ENCODE measurements at regions not wholly inside any gene's neighbourhood (a gene's known extent, or its start where the extent isn't known, plus 50 kb on each side); places are given as distances from the start of the nearest gene placed in this dataset.
A peak's percentile ranks its signal among the peaks of the same experiment; 100 is the strongest.

GRCh38 chr9:129384491-129385210 lies 206.6 kb upstream of the IER5L start:
- no peak for DNase-seq (ENCODE audit: low read depth)
- TF ChIP-seq, protein P1, sequence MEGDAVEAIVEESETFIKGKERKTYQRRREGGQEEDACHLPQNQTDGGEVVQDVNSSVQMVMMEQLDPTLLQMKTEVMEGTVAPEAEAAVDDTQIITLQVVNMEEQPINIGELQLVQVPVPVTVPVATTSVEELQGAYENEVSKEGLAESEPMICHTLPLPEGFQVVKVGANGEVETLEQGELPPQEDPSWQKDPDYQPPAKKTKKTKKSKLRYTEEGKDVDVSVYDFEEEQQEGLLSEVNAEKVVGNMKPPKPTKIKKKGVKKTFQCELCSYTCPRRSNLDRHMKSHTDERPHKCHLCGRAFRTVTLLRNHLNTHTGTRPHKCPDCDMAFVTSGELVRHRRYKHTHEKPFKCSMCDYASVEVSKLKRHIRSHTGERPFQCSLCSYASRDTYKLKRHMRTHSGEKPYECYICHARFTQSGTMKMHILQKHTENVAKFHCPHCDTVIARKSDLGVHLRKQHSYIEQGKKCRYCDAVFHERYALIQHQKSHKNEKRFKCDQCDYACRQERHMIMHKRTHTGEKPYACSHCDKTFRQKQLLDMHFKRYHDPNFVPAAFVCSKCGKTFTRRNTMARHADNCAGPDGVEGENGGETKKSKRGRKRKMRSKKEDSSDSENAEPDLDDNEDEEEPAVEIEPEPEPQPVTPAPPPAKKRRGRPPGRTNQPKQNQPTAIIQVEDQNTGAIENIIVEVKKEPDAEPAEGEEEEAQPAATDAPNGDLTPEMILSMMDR (conservative IDR thresholded peaks at IDR 0.05; ENCODE audit: low read length): no peak
- no peak overlapping the region for H3K4me3 ChIP-seq (ENCODE audit: low read length)

DNA sequence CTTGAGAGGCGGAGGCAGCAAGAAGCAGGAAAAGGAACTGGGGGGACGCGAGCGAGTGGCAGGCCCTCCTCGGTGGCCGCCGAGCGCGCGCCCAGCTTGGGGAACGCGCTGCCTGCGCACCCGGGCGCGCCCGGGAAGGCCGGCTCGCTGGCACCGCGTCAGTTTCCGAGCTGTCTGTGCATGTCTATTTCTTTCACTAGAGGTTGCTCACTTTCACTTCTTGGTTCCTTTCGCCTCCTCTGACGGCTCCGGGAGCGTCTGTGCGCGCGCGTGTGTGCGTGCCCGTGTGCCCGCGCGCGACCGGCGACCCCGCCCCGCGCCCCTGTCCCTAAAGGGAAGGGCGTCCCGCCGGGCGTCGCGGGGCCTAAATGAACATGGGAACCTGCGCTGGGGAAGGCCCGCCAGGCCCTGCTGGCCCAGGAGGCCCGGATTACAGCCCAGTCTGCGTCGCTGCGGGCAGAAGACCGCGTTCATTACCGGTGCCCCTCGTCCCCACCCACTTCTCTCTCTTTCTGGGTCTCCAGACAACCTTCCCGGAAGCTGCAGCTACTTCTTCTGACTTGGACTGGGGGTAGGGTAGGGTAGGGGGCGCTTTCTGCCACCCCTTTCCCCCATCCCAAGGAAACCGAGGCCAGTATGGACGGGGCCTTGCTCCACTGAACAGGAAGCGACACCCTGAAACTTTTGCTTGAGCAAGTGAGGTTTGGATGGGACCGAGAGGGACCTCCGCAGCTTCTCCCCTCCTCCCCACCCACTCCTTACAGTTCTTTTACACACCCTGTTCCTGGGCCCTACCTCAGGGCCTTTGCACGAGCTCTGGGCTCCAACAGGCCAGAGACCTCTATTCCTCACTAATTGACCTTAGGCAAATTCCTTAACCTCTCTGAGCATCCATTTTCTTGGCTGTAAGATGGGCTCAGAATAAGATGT lies 205.8 kb upstream of the IER5L start:
- peak overlapping the region; percentile 48 for H3K4me3 ChIP-seq (ENCODE audit: low read length)
- TF ChIP-seq, protein P1 (conservative IDR thresholded peaks at IDR 0.05; ENCODE audit: low read length): no peak
- DNase-seq (ENCODE audit: low read depth): peak; percentile 72

DNA sequence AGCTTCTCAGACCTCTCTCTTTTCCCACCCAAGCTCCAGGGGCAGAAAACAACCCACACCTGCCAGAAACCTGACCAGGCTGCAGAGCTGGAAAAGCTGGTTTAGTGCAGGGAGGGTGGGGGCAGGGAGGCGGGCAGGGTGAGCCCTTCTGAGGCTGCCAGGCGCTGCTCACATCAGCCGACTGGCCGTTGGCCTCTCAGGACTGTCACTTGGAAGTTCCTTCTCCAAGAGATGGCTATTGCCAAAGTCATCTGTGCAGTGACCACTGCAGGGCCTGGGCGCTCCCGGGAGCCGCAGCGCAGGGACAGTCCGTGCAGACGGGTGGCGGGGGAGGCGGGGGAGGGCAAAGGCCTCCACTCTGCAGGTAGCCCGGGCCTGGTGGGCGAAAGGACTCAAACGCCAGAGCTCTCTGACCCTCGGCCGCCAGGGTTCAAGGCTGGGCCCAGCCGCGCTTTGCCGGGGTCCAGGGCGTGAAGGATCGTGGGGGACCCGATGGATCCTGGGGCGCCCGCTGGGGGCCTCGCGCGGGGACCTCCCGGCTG lies 205.0 kb upstream of the IER5L start:
- peak overlapping the region; percentile 48 for H3K4me3 ChIP-seq (ENCODE audit: low read length)
- no peak for DNase-seq (ENCODE audit: low read depth)
- TF ChIP-seq, protein P1 (conservative IDR thresholded peaks at IDR 0.05; ENCODE audit: low read length): no peak

DNA sequence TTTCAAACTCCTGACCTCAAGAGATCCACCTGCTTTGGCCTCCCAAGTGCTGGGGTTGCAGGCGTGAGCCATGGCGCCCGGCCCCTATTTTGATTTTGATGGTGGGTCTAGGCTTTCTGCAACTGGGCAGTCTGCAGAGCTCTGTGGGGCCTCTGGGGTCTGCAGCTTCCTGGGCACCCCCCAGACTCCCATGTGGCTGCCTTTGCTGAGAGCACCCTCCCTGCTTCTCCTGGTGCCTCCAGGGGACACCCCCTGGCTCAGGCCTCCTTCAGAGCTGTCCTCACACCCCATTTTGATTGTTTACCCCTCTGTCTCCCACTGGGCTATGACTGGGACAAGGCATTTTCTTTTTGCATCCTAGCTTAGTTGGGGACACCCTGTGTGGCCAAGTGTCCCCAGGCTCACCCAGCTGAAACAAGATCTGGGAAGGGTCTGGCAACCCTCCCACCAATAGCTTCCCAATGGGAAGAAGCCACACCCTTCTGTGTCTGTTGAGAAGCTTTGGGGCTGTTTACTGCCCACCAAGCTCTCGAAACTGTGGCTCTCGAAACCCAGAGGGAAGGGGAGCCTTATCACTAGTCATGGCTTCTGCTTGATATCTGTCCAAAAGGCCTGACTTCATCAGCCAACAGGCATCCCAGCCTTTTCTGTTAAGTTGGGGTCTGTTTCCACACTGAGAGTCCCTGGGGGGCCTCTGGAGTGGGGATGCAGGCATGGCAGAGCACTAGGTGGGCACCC lies 204.4 kb upstream of the IER5L start:
- no peak overlapping the region for H3K4me3 ChIP-seq (ENCODE audit: low read length)
- no peak for DNase-seq (ENCODE audit: low read depth)

GRCh38 chr9:129381481-129381957 lies 203.5 kb upstream of the IER5L start:
- DNase-seq (ENCODE audit: low read depth): no peak
- TF ChIP-seq, protein P1 (conservative IDR thresholded peaks at IDR 0.05; ENCODE audit: low read length): no peak
- H3K4me3 ChIP-seq (ENCODE audit: low read length): no peak overlapping the region

More for the DNA sequence above, 204.4 kb upstream of the IER5L start:
- TF ChIP-seq, protein P1 (conservative IDR thresholded peaks at IDR 0.05; ENCODE audit: low read length): no peak

DNA sequence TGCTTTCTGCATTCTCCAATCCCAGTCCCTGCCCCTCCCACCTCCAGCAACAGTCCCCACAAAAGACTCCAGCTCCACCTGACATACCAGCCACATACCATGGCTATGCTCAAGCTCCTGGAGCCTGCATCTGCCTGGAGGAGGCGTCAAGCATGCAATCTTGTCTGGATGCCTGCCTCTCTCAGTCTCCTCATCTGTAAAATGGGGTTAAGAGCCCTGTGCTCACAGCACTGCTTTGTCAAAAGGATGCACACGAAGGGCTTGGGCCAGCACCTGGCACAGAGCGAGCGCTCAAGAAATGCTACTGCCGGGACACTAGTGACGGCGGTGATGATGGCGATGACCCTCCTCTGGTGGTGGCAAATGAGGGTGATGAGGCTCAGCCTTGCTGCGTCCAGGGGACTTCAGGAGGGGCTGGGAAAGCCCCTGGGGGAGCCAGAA lies 202.9 kb upstream of the IER5L start:
- DNase-seq (ENCODE audit: low read depth): no peak
- H3K4me3 ChIP-seq (ENCODE audit: low read length): no peak overlapping the region
- TF ChIP-seq, protein P1 (conservative IDR thresholded peaks at IDR 0.05; ENCODE audit: low read length): no peak
